Transverse colon (tissue), 4 donors: ENCODE measurements at regions not wholly inside any gene's neighbourhood (a gene's known extent, or its start where the extent isn't known, plus 50 kb on each side); places are given as distances from the start of the nearest gene placed in this dataset.

ENCODE experiments used
- DNase-seq: peaks from one replicate; pipeline ENCODE4 v3.0.0-alpha.2; 2019
- H3K27ac ChIP-seq, 4 donors: fragments of 200-600 bp; sonication (generic); 2 replicates each; pipeline ENCODE4 v1.5.1; 2016 to 2018; ENCODE audit warnings: inconsistent platforms in 4 of 4
- H3K27me3 ChIP-seq: fragments of 200-600 bp; sonication (generic); 2 replicates; pipeline ENCODE4 v1.5.1; 2017; ENCODE audit warnings: inconsistent platforms
- H3K36me3 ChIP-seq, 4 donors: fragments of 200-600 bp; sonication (generic); 2 replicates each; pipeline ENCODE4 v1.5.1; 2017 to 2019; ENCODE audit warnings: inconsistent platforms in 4 of 4
- H3K4me1 ChIP-seq, 4 donors: fragments of 200-600 bp; sonication (generic); 2 replicates each; pipeline ENCODE4 v1.5.1; 2017 to 2020; ENCODE audit warnings: inconsistent platforms in 4 of 4
- H3K4me3 ChIP-seq, 4 donors: fragments of 200-600 bp; sonication (generic); 1 replicate in 1 of 4; 2 replicates in 3 of 4; pipeline versions ENCODE4 v1.5.1 to v1.6.1; 2017 to 2019; ENCODE audit warnings: inconsistent platforms in 4 of 4
- H3K9me3 ChIP-seq, 2 donors: fragments of 200-600 bp; sonication (generic); 2 replicates each; pipeline ENCODE4 v1.5.1; 2017 to 2019; ENCODE audit warnings: inconsistent platforms in 2 of 2
- CTCF ChIP-seq, 5 experiments: fragments of 200-600 bp in 3 of 5; fragments of 450-650 bp in 2 of 5; sonication (generic) in 3 of 5; IDR thresholded peaks; 1 replicate in 2 of 5; 2 replicates in 3 of 5; pipeline ENCODE4 v1.5.1; 2016 to 2017; ENCODE audit warnings: antibody characterized with exemption in 5 of 5, inconsistent platforms in 3 of 5, mild to moderate bottlenecking in 2 of 5, moderate library complexity in 1 of 5
- EP300 ChIP-seq: sonication (generic); formaldehyde crosslinking; IDR thresholded peaks from one replicate; pipeline ENCODE4 v1.6.1; 2017; ENCODE audit warnings: antibody characterized with exemption, low read depth
- POLR2A ChIP-seq: fragments of 450-650 bp; IDR thresholded peaks from one replicate; pipeline ENCODE4 v1.6.1; 2016; ENCODE audit warnings: antibody characterized with exemption, mild to moderate bottlenecking, moderate library complexity
- POLR2AphosphoS5 ChIP-seq, 3 donors: sonication (generic); formaldehyde crosslinking; IDR thresholded peaks; one replicate each; pipeline ENCODE4 v1.6.1; 2016; ENCODE audit warnings: antibody characterized with exemption in 3 of 3
- WGBS, 2 donors: methylation state at CpG; one replicate each; pipeline ENCODE4 v1.1.5; 2018; ENCODE audit warnings: low coverage in 1 of 2; 5-methylcytosine and 5-hydroxymethylcytosine counted together
- in situ Hi-C, 4 donors: fragments of 200-750 bp; cut with MboI; loops; one replicate each; pipeline versions ENCODE4 v1.15.0 to v1.15.1; 2017; ENCODE audit warnings: low sequenced_read_pairs in 3 of 4, low pct_ligation_motif_present in 1 of 4, low pct_unique_long_range_greater_than_20kb in 1 of 4
- intact Hi-C: fragments of 100-400 bp; cut with DNase I; formaldehyde crosslinking; loops from one replicate; pipeline ENCODE4 v1.15.1; 2023; ENCODE audit warnings: low total_unique reads

- no peak for DNase-seq
- no peaks in the 10 kb centered on the region for H3K36me3 ChIP-seq
- no peak for TF ChIP-seq CTCF (IDR thresholded peaks at IDR 0.05)
- TF ChIP-seq POLR2A, result no peak
- no peak for TF ChIP-seq POLR2AphosphoS5 (IDR thresholded peaks at IDR 0.05)
- TF ChIP-seq EP300, result no peak
- no peak overlapping the region for H3K4me3 ChIP-seq
- intact Hi-C loops, result no loop called here
- H3K27ac ChIP-seq, result no peak overlapping the region
- peaks cover 30% of the 10 kb centered on the region for H3K27me3 ChIP-seq
- no peaks in the 10 kb centered on the region for H3K9me3 ChIP-seq
- H3K4me1 ChIP-seq, result peaks cover 0 to 2% (median 0%) of the 10 kb centered on the region in 4 donors
- in situ Hi-C loops, result loop anchor here in 1 of 4 donors (25.0 kb wide), 1 partner anchor 415 kb away; no protein-coding TSS in a partner anchor
- WGBS, 2 donors, result 75 to 78% methylated on average over 1 of the region's 1 CpG
Measured at GRCh38 chr6:9401960-9402359, 966.6 kb upstream of the SLC35B3 start.

- TF ChIP-seq CTCF (IDR thresholded peaks at IDR 0.05), result no peak
- no peak for TF ChIP-seq POLR2AphosphoS5 (IDR thresholded peaks at IDR 0.05)
- TF ChIP-seq EP300, result no peak
- TF ChIP-seq POLR2A, result no peak
- in situ Hi-C loops, result loop anchor here in 1 of 4 donors (25.0 kb wide), 1 partner anchor 413 kb away; no protein-coding TSS in a partner anchor
- Histone ChIP-seq H3K27me3 (peaks cover 30% of the 10 kb centered on the region), H3K9me3 (no peaks in the 10 kb centered on the region), H3K36me3 (no peaks in the 10 kb centered on the region), H3K4me3 (no peak overlapping the region), H3K4me1 (peaks cover 0 to 2% (median 0%) of the 10 kb centered on the region in 4 donors), H3K27ac (no peak overlapping the region)
- no peak for DNase-seq
- intact Hi-C loops, result no loop called here
- 50 to 56% methylated on average over 5 of the region's 5 CpGs for WGBS, 2 donors
Measured at GRCh38 chr6:9399916-9400315, 964.6 kb upstream of the SLC35B3 start.

- Histone ChIP-seq H3K9me3 (no peaks in the 10 kb centered on the region), H3K4me1 (peaks cover 0 to 2% (median 0%) of the 10 kb centered on the region in 4 donors), H3K27me3 (peaks cover 30% of the 10 kb centered on the region), H3K27ac (no peak overlapping the region), H3K4me3 (no peak overlapping the region), H3K36me3 (no peaks in the 10 kb centered on the region)
- in situ Hi-C loops (no loop called here), intact Hi-C loops (no loop called here)
- 10 to 36% methylated on average over 9 to 42 of the region's 42 CpGs for WGBS, 2 donors
- TF ChIP-seq POLR2A, result no peak
- TF ChIP-seq EP300, result no peak
- TF ChIP-seq CTCF (IDR thresholded peaks at IDR 0.05), result no peak
- TF ChIP-seq POLR2AphosphoS5 (IDR thresholded peaks at IDR 0.05), result no peak
- DNase-seq, result no peak
Measured at GRCh38 chr6:9398767-9399373, 963.5 kb upstream of the SLC35B3 start.

- Histone ChIP-seq H3K4me1 (peaks cover 0 to 2% (median 0%) of the 10 kb centered on the region in 4 donors), H3K27ac (no peak overlapping the region), H3K27me3 (peaks cover 30% of the 10 kb centered on the region), H3K36me3 (no peaks in the 10 kb centered on the region), H3K9me3 (no peaks in the 10 kb centered on the region), H3K4me3 (no peak overlapping the region)
- peak; percentile 11 for DNase-seq
- 53 to 60% methylated on average over 1 to 15 of the region's 15 CpGs for WGBS, 2 donors
- in situ Hi-C loops, result no loop called here
- TF ChIP-seq EP300 (no peak), POLR2A (no peak), POLR2AphosphoS5 (IDR thresholded peaks at IDR 0.05) (no peak), CTCF (IDR thresholded peaks at IDR 0.05) (no peak)
- intact Hi-C loops, result no loop called here
Measured at GRCh38 chr6:9398071-9398766, 962.9 kb upstream of the SLC35B3 start.
